ENCODE measurements at regions not wholly inside any gene's neighbourhood (a gene's known extent, or its start where the extent isn't known, plus 50 kb on each side); places are given as distances from the start of the nearest gene placed in this dataset.

DNA sequence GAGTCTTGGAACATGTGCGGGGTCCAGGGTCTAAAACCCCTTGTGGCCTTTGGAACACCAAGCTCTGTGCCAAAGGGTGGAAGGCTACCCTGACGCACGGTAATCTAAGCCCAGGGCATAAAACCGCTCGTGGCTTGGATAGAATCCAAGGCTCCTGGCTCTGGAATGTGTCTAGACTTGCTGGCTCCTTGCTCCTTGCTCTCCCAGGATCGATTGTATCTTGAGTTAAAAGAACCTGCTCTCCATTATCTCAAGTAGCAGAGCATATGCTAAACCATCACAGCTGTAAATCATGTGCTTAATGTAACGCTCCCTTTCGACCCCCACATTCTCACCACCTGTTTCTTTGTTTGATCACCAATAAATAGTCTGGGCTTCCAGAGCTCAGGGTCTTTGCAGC lies 50.3 kb downstream of the TLCD4 start:
- DNase-seq: peak in 1 of 2 experiments; percentile 17

GRCh38 chr1:95168028-95168427 lies 50.9 kb downstream of the TLCD4 start:
- no peak for DNase-seq

- no peak for DNase-seq
These were observed 51.7 kb downstream of the TLCD4 start for GRCh38 chr1:95168761-95169351.

- no peak for DNase-seq
These were observed 52.4 kb downstream of the TLCD4 start for GRCh38 chr1:95169548-95169947.

GRCh38 chr1:95171270-95172245 lies 54.4 kb downstream of the TLCD4 start:
- no peak for DNase-seq

DNA sequence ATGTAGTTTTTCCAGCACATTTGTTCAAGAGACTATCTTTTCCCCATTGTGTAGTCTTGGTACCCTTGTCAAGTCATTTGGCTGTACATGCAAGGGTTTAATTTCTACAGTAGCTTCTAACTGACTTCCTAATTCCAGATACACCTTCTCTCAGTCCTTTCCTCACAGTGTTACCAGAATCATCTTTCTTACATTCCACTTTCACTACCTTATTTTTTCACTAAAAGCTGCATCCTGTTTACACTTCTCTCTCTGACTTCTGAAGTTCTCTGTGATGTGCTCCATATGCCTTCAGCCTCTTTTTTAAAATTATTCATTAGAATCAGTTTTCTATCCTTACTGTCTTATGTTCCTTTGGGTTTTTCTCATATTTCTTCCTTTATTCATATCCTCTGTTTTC lies 57.1 kb upstream of the RWDD3 start:
- no peak for DNase-seq

DNA sequence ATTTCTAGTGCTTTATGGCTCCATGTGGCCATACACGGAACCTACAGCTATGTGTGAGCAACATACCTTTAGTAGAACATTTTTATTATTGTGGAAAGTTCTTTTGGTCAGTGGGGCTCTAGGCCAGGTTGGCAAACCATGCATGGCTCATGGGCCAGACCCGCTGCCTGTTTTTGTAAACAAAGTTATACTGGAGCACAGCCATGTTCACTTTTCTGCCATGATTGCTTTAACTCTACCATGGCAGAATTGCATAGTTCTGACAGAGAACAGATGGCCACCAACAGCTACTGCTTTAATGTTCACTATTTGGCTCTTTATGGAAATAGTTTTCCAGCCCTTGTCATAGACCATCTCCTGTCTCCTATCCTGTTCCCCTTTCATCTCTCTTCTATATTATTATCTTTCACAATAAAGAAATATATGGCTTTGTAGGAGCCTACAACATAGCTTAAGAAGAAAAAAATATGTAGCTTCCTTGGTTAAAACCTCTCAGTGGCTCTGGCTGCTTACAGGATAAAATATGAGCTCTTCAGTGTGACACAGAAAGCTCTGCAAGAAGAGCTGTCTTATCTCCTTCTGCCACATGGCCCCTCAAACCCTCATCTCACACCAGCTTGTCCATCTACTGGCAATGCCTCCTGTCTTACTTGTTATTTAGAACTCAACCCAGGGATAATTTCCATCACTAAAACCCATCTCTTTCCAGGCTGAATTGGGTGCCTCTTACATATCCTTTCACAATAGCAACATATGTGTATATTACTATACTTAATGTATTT lies 54.6 kb upstream of the RWDD3 start:
- no peak for DNase-seq

DNA sequence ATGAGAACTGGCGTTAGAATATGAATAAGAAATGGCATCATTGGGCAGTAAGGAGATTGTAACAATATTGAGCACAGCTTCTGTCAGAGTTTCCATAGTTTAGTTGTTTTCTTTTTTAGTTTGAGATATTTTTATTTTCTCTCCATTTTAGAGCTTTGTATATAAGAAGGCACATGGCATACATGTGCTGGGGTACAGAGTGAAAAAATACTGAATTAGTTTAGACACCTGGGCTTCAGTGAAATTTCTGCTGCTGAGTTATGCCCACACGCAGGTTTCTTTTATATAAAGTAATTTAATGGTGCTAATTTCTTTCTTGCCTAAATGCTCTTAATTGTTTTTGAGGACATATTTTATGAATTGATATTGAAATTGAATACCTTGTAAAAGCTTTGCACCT lies 53.6 kb upstream of the RWDD3 start:
- no peak for DNase-seq

GRCh38 chr1:95181096-95181495 lies 52.9 kb upstream of the RWDD3 start:
- no peak for DNase-seq

GRCh38 chr1:95183952-95184351 lies 50.1 kb upstream of the RWDD3 start:
- DNase-seq: no peak
